GM19328 (cell line): ENCODE measurements at regions not wholly inside any gene's neighbourhood (a gene's known extent, or its start where the extent isn't known, plus 50 kb on each side); places are given as distances from the start of the nearest gene placed in this dataset.
"Not testable (repeated sequence)": the region's sequence is repeated elsewhere in the genome, so short reads cannot be mapped to it uniquely, and the experiment has no call there.

Experiments
- ATAC-seq: cut with Tn5 transposase; IDR thresholded peaks from one replicate; pipeline ENCODE4 v1.9.1; 2021; ENCODE audit warnings: mild to moderate bottlenecking, moderate library complexity; ENCODE audit not compliant: unreplicated experiment

DNA sequence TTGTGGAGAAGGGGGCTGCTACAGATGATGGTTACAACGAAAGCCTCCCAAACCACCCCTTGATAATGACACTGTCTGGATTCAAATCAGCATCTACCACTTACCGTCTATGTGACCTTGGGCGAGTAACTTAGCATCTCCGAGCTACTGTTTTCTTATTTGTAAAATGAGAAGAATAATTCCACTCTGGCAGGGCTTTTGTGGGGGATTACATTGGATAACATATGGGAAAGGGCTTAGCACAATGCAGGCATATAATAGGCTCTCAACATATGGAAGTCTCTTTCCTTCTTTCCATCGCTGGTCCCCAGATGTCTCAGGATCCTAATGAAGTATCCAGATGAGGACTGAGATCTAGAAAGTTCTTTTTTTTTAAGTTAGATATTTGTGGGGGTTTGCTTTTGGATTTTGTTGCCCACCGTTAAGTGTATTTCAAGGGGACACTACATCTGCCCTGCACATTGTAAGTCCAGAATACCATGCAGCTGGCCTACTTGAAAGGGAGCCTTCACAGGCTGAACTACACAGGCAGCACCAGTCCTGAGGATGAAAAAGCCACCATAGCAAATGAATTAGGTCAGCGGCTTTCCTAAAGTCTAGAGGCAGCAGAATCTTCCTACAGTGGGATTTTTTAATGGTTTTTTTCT, 172.2 kb upstream of the IRF2BP2 start:
- ATAC-seq, result no peak

- ATAC-seq, result no peak
These were observed 171.5 kb upstream of the IRF2BP2 start for GRCh38 chr1:234781241-234782065.

- no peak for ATAC-seq
These were observed 170.7 kb upstream of the IRF2BP2 start for GRCh38 chr1:234780531-234781162.

DNA sequence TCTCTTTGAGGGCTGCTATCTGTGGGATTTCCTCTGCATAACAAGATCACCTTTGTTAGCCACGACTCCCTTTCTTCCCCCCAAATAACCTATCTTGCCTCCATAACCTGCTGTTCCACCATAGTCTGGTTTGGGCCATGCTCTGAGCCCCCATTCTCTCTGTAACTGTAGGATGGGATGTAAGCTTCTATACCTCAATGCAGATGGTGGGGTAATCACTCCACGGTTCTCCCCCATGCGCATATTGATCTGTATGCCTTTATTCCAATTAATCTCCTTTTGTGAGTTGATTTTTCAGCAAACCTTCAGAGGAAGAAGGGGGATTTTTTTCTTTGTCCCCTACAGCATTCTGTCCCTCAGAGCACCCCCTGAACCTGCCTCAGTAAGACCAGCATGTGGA, 170.1 kb upstream of the IRF2BP2 start:
- no peak for ATAC-seq

- ATAC-seq, result not testable (repeated sequence)
These were observed 169.6 kb upstream of the IRF2BP2 start for GRCh38 chr1:234779600-234779999.

GRCh38 chr1:234779160-234779538, 169.2 kb upstream of the IRF2BP2 start:
- ATAC-seq, result no peak

DNA sequence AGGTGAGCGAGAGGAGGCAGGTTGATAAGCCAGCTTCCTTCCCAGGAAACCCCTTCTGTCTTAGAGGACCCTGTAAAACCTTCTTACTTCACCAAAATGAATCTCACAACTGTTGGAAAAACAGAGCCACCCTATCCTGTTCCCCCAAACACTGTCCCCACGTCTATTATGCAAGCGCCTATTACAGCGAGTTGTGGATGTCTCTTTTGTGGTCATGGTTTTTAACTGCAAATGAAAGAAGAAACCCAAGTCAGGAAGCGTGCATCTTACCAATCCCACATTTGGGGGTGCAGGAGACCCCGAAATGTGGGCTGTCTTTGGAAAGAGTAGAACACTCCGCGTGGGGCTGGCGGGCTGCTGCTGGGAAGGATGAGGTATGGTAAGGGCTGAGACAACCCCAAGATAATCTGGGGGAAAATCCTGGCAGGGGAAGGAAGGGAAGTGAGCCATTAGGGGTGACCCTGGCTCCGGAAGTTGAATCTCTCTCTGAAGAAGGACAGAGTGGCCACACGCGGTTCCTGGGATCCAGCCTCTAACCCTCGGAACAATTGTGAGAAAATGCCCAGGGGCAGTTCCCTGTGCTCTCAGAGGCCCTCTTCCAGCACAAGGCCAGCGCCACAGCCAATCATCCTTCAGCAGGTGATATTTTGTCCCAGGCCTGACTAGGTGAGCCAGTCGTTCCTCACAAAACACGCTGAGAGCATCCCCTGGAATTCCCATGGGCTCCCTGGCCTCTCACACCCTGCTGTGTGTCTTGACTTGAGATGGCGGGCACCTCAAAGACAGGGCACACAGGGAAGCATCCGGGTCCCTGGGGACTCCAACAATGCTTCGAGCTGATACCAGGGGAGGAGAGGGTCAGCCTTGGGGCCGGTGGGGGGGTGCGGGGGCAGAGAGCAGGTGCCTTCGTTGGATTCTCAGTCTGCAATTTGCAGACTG, 168.5 kb upstream of the IRF2BP2 start:
- ATAC-seq, result no peak

DNA sequence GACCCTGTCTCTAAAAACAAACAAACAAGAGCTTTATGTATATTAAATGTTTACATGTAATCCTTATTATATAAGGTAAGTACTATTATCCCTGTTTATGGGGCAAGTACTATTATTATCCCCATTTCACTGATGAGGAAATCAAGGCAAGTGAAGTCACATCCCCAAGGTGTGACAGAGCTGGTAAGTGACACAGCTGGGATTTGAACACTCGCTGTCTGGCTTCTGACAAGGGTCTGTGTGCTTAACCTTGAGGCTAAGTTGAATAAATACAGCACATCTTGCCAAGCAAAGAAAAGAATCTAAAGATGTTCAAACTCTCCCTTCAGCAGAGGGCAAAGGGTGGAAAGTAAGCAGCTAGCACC, 167.9 kb upstream of the IRF2BP2 start:
- no peak for ATAC-seq

GRCh38 chr1:234776876-234777855, 167.2 kb upstream of the IRF2BP2 start:
- no peak for ATAC-seq

DNA sequence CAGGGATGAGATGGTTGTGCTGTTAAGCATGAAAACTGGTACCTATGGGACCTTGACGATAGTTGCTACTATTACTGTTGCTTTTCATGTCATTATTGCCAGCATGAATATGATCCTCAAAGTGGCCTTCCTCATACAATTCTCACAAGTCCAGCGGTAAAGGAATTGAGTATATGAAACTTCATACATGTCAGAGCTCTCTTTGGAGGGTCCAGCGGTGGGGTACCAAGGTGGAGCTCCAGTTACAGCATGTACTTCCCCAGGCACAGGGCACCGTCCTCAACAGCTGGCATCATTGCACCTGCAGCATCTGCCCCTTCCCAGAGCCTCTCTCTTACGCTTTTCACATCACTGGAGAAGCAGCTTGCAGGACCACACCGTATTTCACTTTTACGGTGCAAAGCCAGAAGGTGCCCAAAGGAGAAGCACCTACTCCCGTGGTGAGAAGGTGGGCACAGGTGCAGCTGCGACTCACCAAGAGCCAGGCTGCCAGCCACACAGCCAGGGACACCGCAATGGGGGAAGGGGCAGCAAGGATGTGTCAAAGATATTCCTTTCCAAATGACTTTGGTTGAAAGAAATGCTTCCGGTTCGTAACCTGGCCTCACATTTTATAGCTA, 166.4 kb upstream of the IRF2BP2 start:
- ATAC-seq, result no peak

- ATAC-seq, result no peak
These were observed 165.7 kb upstream of the IRF2BP2 start for GRCh38 chr1:234775477-234776246.

GRCh38 chr1:234774971-234775370, 165.0 kb upstream of the IRF2BP2 start:
- ATAC-seq, result no peak

DNA sequence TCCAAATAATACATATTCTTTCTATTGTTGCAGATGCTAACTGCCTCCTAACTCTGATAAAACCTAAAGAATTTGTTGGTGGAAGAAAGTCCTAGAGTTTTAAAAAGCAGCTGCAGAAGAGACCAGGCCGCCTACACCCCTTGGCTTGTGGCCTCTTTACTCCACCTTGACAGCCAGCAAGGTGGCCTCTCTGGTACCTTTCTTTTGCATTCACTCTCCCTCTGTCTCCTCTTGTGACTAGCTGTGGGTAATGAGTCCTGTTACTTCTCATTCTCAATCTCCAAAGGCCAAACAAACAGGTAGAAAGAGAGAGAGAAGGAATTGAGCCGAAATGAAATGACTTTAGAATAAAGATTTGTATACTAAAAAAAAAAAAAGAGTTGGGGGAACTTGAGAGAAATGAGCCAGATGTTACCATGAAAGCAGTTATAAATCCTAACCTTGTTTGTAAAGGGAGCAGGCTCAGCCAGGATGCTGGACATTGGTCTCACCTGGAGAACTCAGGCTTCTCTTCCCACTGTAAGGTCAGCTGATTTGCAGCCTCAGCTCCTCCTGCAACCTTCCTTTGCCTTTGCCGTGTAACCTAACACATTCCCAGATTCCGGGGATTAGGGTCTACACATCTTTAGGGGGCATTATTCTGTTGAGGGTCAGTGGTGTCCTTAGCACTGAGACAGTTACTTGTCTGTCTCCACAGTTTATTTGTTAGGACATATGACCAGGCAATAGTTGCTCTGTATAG, 164.1 kb upstream of the IRF2BP2 start:
- ATAC-seq, result no peak

DNA sequence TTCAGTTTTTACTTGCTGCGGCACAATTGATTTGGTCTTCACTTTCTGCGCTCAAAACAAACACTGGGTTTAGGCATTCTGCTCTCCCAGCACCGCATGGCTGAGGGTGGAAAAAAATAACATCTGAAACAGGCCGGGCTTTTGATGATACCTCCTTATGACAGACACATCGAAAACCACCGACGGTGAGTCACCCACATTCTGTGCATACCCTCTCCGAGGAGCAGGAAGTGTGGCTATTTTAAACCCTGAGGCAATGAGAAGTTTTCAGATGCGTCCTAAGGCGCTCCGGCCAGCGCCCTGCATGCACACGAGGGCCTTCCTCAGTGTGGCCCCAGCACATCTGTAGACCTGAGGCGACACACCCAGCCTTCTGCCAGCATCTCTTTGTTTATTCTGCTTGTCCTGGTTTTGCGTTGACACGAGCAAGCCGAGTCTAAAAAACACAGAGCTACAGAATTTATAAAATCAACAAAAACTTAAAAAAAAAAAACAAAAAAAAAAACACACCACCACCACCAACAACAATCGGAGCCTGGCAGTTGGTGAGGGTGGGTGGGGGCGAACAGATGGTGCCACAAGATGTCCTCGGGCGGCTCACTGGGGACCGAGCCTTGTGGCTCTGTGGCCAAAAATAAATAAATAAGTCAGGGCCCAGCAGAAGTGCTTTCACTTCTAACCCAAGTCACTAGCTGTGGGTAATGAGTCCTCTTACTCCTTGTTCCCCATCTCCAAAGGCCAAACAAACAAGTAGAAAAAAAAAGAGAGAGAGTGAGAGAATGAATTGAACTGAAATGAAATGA, 162.6 kb upstream of the IRF2BP2 start:
- peak; percentile 88 for ATAC-seq

DNA sequence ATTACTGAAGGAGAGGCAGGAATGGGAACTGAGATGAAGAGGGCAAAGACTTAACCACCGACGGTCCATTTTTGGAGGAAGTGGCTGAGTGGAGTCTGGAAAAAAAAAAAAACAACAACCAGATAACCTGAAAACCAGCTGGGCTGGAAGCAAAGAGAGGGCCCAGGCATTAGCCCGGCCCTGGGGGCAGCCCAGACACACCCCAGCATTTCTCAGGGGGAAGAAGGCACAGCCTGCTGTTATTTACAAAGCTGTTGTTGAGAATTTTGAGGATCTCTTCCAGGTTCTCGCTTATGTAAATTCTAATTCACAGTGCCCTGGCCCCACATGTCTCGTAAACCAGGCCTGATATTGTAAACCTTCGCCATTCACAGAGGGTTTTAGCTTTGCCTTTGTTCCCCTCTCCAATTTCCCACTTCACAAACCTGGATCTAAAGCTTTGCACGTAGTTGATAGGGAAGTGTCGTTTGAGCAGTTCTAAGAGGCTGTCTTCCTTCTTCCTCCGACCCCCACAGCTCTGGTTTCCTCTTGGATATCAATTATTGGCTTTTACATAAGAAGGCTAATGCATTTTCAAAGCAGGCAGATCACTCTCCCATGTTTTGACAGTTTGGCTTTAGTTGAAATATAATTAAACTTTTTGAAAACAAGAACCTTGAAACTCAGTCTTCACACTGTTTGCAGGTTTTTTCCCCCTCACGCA, 161.8 kb upstream of the IRF2BP2 start:
- no peak for ATAC-seq

DNA sequence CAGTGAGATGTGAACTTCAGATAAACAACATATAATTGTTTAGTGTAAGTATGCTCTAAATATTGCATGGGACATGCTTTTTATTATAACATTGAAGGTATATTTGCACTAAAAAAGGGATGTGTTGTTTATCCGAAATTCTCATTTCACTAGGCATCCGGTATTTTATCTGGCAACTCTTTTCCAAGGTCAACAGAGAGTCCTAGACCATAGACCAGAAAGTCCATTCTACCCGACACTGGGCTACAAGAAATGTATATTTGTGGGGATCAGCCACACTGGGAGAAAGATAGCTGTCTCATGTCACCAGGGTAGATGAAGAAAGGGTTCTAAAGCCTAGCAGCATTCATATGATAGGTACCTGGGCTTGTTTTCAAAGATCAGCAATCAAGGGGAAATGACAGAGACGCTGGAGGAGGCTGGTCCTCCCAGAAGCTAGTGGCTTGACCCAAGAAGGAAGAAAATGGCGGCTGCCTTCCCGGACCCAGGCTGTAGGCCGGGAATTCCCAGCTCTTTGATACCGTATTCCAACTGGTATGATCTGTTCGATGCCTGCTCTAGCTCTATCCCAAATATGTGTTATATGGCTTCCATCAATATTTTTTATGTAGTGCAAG, 161.1 kb upstream of the IRF2BP2 start:
- no peak for ATAC-seq
